Peyer's patch (tissue), 4 donors: ENCODE measurements at regions not wholly inside any gene's neighbourhood (a gene's known extent, or its start where the extent isn't known, plus 50 kb on each side); places are given as distances from the start of the nearest gene placed in this dataset.

Experiments
- CTCF ChIP-seq, 6 experiments: fragments of 450-650 bp in 4 of 6; fragments of 200-600 bp in 2 of 6; sonication (generic) in 1 of 6; IDR thresholded peaks; one replicate each; pipeline ENCODE4 v1.5.1; 2017 to 2019; ENCODE audit warnings: antibody characterized with exemption in 6 of 6, mild to moderate bottlenecking in 3 of 6, moderate library complexity in 1 of 6
- POLR2A ChIP-seq, 2 donors: fragments of 450-650 bp; IDR thresholded peaks; one replicate each; pipeline ENCODE4 v1.5.1; 2017; ENCODE audit warnings: antibody characterized with exemption in 2 of 2, mild to moderate bottlenecking in 2 of 2, moderate library complexity in 2 of 2

GRCh38 chr12:87136330-87136976 lies 880.3 kb upstream of the MGAT4C start:
- TF ChIP-seq CTCF (IDR thresholded peaks at IDR 0.05) (no peak), POLR2A (IDR thresholded peaks at IDR 0.05) (no peak)
